D721Med (cell line): ENCODE measurements at regions not wholly inside any gene's neighbourhood (a gene's known extent, or its start where the extent isn't known, plus 50 kb on each side); places are given as distances from the start of the nearest gene placed in this dataset.

ENCODE experiments used
- DNase-seq: peaks from one replicate; pipeline ENCODE4 v3.0.0; 2011; ENCODE audit warnings: low spot score; ENCODE audit not compliant: insufficient read length
- FAIRE-seq: peaks from 2 replicates; lab custom pipeline; 2011; peaks lifted over from hg19 to GRCh38; lab: Jason Lieb, UNC
- TF ChIP-seq, protein P1 (sequence below): IDR thresholded peaks from 2 replicates; pipeline ENCODE4 v1.5.1; 2012; ENCODE audit warnings: mild to moderate bottlenecking, control low read depth; ENCODE audit not compliant: insufficient read depth; ENCODE audit errors: missing control alignments

DNA sequence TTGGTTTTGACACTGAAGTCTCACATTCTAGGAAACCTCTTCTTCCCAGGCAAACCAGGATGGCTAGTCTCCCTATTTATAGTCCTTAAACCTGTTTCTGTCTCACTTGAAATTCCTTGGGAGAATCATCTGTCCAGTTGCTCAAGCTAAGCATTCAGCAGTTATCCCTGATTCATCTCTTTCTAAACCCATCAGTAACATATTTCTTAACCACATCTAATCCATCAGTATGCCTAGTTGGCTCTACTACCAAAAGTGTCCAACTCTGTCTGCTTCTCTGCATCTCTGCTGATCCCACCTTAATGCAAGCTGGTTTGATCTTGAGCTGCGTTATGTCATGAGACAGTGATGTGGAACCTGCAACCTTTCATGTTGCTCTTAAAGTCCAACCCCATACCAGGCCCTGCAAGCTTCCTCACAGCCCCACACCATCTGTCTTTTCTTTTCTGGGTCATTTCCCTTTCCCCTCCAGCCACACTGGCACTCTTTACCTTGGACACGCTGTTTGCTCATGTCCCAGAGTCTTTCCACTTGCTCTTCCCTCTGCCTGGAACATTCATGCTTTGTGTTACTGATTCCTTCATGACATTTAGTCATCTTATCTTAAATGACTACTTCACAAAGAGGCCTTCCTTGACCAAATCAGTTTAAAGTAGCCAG lies 380.8 kb upstream of the RGS6 start:
- DNase-seq = no peak
- no peak for FAIRE-seq
- TF ChIP-seq, protein P1, sequence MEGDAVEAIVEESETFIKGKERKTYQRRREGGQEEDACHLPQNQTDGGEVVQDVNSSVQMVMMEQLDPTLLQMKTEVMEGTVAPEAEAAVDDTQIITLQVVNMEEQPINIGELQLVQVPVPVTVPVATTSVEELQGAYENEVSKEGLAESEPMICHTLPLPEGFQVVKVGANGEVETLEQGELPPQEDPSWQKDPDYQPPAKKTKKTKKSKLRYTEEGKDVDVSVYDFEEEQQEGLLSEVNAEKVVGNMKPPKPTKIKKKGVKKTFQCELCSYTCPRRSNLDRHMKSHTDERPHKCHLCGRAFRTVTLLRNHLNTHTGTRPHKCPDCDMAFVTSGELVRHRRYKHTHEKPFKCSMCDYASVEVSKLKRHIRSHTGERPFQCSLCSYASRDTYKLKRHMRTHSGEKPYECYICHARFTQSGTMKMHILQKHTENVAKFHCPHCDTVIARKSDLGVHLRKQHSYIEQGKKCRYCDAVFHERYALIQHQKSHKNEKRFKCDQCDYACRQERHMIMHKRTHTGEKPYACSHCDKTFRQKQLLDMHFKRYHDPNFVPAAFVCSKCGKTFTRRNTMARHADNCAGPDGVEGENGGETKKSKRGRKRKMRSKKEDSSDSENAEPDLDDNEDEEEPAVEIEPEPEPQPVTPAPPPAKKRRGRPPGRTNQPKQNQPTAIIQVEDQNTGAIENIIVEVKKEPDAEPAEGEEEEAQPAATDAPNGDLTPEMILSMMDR = no peak

DNA sequence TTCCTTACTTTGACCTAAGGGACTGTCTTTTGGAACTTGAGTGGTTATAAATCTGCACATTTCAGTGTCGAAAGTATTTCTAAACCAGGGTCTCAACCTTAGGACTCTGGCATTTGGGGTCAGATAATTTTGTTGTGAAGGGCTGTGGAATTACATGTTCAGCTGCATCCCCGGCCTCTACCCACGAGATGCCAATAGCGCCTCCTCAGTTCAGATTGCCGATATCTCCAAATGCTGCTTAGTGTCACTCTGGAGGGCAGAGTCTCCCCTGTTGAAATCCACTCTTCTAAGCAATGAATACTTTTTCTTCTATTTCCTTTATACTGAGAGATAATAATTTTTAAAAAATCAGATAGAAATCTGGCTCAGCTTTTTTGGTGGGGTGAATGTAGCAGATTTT lies 379.4 kb upstream of the RGS6 start:
- TF ChIP-seq, protein P1 = no peak
- DNase-seq = no peak
- no peak for FAIRE-seq

DNA sequence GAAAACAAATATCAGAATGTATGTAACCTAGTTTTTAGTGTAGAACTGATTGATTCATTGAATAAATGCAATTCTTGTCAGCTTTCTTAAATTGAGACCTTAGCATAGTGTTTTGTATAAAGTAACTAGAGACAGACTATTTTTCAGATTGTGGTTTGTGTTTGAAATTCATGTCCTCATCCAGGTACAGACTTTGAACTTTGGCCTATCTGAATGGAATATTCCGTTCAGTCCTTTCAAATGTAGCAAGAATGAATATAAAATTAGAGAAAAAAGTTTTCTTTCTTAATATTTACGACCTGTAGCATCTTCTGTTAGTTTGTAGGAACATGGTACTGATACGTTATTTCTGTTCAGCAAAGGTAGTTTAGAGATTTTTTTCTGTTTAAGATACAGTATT lies 378.4 kb upstream of the RGS6 start:
- FAIRE-seq = no peak
- no peak for DNase-seq
- TF ChIP-seq, protein P1 = no peak

DNA sequence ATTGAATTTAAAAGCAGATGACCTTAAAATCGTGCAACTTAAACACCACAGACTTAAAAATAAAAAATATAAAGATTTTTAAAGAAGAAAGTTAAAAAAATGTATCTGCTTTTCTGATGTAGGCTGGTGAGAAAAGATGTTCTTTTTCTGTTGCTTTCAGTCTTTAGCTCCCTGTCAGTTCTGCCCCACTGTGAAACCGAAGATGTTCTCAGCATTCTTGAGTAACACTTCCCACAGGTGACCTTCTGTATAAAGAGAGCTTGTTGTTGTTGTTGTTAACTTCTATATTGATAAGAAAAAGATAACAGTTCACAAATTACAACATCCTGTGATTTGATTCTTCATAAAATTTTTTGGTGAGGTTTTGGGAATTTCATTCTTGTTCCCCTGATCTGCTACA lies 377.9 kb upstream of the RGS6 start:
- no peak for FAIRE-seq
- no peak for DNase-seq
- TF ChIP-seq, protein P1 = no peak

DNA sequence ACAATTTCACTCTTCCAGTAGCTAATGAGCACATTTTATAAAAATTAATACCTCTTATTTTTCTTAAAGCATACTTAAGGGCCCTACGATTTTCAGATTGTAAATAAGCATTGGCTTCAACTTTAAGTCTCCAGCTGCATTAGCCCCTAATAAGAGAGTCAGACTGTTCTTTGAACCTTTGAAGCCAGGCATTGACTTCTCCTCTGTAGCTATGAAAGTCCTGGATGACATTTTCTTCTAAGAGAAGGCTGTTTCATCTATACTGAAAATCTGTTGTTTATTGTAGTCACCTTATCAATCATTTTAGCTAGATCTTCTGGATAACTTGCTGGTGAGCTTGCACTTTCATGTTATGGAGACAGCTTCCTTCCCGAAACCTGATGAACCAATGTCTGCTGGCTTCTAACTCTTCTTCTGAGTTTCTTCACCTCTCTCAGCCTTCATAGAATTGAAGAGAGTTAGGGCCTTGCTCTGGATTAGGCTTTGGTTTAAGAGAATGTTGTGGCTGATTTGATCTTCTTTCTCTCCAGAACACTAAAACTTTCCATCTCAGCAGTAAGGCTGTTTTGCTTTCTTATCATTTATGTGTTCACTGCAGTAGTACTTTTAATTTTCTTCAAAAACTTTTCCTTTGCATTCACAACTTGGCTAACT lies 377.1 kb upstream of the RGS6 start:
- TF ChIP-seq, protein P1 = no peak
- no peak for DNase-seq

DNA sequence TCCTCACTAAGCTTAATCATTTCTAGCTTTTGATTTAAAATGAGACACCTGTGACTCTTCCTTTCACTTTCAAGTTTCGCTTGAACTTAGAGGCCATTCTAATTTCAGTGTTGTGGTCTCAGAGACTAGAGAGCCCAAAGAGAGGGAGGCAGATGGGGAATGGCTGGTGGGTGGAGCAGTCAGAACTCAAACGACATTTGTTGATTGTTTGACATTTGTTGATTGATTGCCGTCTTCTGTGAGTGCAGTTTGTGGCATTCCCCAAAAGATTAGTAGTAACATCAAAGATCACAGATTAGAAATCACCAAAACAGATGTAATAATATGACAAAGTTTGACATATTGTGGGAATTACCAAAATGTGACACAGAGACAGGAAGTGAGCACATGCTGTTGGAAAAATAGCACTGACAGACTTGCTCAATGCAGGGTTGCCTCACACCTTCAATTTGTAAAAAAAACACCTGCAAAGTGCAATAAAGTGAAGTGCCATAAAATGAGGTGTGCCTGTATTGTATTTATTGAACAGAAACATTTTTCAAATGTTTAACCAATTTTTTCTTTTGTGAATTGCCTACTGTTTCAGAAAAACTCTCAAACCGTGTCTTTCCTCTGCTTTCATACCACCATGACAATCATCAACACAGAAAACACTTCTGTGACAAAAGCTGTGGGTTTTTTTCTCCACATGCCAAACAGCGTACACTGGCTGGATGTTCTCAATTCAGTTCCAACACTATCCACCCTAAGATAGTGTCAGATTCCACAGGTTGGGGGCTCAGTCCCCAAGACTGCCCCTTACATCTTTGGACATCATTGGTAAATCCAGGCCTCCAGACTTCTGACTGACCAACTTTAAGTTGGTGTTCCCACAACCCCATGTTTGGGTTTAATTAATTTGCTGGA lies 376.3 kb upstream of the RGS6 start:
- no peak for DNase-seq
- TF ChIP-seq, protein P1 = no peak
- FAIRE-seq = no peak

More for the DNA sequence above, 377.1 kb upstream of the RGS6 start:
- FAIRE-seq = no peak
